ENCODE measurements at regions not wholly inside any gene's neighbourhood (a gene's known extent, or its start where the extent isn't known, plus 50 kb on each side); places are given as distances from the start of the nearest gene placed in this dataset.

DNA sequence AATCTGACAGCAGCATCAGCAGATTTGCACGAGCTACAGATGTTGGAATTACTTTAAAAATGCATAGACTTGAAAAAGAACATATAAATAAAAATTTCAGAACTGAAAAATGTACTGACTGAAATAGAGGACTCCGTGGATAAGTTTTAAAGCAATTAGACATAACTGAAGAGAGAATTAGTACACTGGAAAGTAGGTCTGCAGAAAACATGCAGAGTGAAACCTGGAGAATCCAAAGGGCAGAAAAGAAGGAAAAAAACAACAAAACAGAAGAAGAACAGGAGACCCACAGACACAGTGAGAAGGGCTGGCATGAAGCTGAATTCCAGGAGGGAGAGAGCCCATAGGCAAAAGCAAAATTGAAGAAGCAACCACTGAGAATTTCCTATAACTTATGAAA lies 57.2 kb upstream of the ENPP7 start:
- TF ChIP-seq CTCF (IDR thresholded peaks at IDR 0.05) (no peak), POLR2A (IDR thresholded peaks at IDR 0.05) (no peak), POLR2AphosphoS5 (IDR thresholded peaks at IDR 0.05) (no peak)

Data from upper lobe of left lung (tissue), 4 donors.